ENCODE measurements at regions not wholly inside any gene's neighbourhood (a gene's known extent, or its start where the extent isn't known, plus 50 kb on each side); places are given as distances from the start of the nearest gene placed in this dataset.

- TF ChIP-seq PRDM15 (CRISPR knock-in tag; IDR thresholded peaks at IDR 0.05) = no peak
- TF ChIP-seq ESRRA (CRISPR knock-in tag; IDR thresholded peaks at IDR 0.05; ENCODE audit: low read depth) = no peak
- no peak for TF ChIP-seq ZNF550 (CRISPR knock-in tag; IDR thresholded peaks at IDR 0.05; ENCODE audit: borderline replicate concordance)
- no peak for TF ChIP-seq ZNF225 (CRISPR knock-in tag; IDR thresholded peaks at IDR 0.05)
- no peak for TF ChIP-seq HNF1A (IDR thresholded peaks at IDR 0.05; ENCODE audit: low read depth)
- no peak for TF ChIP-seq HNF1A (CRISPR knock-in tag; IDR thresholded peaks at IDR 0.05; ENCODE audit: borderline replicate concordance)
- no peak for TF ChIP-seq ZMYM2 (CRISPR knock-in tag; IDR thresholded peaks at IDR 0.05)
- no peak for TF ChIP-seq TCF12 (IDR thresholded peaks at IDR 0.05)
- TF ChIP-seq TCF12 (CRISPR knock-in tag; IDR thresholded peaks at IDR 0.05) = no peak
- TF ChIP-seq ZNF597 (CRISPR knock-in tag; IDR thresholded peaks at IDR 0.05) = no peak
Measured at GRCh38 chr11:134464981-134465730, 53.1 kb upstream of the B3GAT1 start (continued).
